Stomach (tissue), 4 donors: ENCODE measurements at regions not wholly inside any gene's neighbourhood (a gene's known extent, or its start where the extent isn't known, plus 50 kb on each side); places are given as distances from the start of the nearest gene placed in this dataset.

Source experiments
- POLR2A ChIP-seq, 4 donors: fragments of 450-650 bp; IDR thresholded peaks; one replicate each; pipeline ENCODE4 v1.6.1; 2016; ENCODE audit warnings: antibody characterized with exemption in 4 of 4, control low read depth in 2 of 4, mild to moderate bottlenecking in 1 of 4, moderate library complexity in 1 of 4
- POLR2AphosphoS5 ChIP-seq, 3 donors: sonication (generic); formaldehyde crosslinking; IDR thresholded peaks; one replicate each; pipeline ENCODE4 v1.6.1; 2016; ENCODE audit warnings: antibody characterized with exemption in 3 of 3
- TF ChIP-seq, protein P1 (sequence below), 7 experiments: fragments of 450-650 bp in 4 of 7; fragments of 200-600 bp in 3 of 7; sonication (generic) in 3 of 7; IDR thresholded peaks; one replicate each; pipeline ENCODE4 v1.5.1; 2016 to 2019; ENCODE audit warnings: antibody characterized with exemption in 7 of 7, control low read depth in 2 of 7, mild to moderate bottlenecking in 1 of 7

DNA sequence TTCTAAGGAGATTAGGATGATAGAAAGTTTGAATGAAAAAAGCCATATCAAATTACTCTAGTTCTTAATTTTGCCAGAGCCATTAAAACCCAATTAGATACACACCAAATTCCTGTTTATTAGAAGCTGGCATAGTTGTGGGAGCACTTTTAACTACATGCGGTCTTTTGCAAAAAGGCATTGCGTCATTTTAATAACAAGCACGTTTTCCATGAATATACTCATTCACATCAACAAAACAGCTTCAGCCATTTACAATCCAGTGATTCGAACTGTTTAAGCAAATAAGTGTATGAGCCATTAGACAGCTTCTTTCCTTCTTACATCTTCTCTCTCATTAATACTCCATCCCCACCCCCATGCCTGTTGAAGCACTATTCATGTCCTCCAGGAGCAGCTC, 109.5 kb upstream of the EOLA2 start:
- TF ChIP-seq POLR2AphosphoS5 (IDR thresholded peaks at IDR 0.05): no peak
- TF ChIP-seq, protein P1, sequence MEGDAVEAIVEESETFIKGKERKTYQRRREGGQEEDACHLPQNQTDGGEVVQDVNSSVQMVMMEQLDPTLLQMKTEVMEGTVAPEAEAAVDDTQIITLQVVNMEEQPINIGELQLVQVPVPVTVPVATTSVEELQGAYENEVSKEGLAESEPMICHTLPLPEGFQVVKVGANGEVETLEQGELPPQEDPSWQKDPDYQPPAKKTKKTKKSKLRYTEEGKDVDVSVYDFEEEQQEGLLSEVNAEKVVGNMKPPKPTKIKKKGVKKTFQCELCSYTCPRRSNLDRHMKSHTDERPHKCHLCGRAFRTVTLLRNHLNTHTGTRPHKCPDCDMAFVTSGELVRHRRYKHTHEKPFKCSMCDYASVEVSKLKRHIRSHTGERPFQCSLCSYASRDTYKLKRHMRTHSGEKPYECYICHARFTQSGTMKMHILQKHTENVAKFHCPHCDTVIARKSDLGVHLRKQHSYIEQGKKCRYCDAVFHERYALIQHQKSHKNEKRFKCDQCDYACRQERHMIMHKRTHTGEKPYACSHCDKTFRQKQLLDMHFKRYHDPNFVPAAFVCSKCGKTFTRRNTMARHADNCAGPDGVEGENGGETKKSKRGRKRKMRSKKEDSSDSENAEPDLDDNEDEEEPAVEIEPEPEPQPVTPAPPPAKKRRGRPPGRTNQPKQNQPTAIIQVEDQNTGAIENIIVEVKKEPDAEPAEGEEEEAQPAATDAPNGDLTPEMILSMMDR (IDR thresholded peaks at IDR 0.05): no peak
- no peak for TF ChIP-seq POLR2A (IDR thresholded peaks at IDR 0.05)
